Epithelial cell of esophagus (primary cell): ENCODE measurements at regions not wholly inside any gene's neighbourhood (a gene's known extent, or its start where the extent isn't known, plus 50 kb on each side); places are given as distances from the start of the nearest gene placed in this dataset.
A peak's percentile ranks its signal among the peaks of the same experiment; 100 is the strongest.

Source experiments
- DNase-seq: peaks from one replicate; pipeline ENCODE4 v3.0.0; 2010; ENCODE audit warnings: low read depth
- H3K4me3 ChIP-seq: 2 replicates; pipeline ENCODE4 v1.5.1; 2011; ENCODE audit warnings: mild to moderate bottlenecking, low read length, control low read depth
- TF ChIP-seq, protein P1 (sequence below): IDR thresholded peaks from 2 replicates; pipeline ENCODE4 v1.5.1; 2011; ENCODE audit warnings: low read depth, mild to moderate bottlenecking, low read length, control low read depth, inconsistent platforms; ENCODE audit not compliant: insufficient read depth; ENCODE audit errors: missing control alignments

- no peak for DNase-seq
- TF ChIP-seq, protein P1, sequence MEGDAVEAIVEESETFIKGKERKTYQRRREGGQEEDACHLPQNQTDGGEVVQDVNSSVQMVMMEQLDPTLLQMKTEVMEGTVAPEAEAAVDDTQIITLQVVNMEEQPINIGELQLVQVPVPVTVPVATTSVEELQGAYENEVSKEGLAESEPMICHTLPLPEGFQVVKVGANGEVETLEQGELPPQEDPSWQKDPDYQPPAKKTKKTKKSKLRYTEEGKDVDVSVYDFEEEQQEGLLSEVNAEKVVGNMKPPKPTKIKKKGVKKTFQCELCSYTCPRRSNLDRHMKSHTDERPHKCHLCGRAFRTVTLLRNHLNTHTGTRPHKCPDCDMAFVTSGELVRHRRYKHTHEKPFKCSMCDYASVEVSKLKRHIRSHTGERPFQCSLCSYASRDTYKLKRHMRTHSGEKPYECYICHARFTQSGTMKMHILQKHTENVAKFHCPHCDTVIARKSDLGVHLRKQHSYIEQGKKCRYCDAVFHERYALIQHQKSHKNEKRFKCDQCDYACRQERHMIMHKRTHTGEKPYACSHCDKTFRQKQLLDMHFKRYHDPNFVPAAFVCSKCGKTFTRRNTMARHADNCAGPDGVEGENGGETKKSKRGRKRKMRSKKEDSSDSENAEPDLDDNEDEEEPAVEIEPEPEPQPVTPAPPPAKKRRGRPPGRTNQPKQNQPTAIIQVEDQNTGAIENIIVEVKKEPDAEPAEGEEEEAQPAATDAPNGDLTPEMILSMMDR, result no peak
- no peak overlapping the region for H3K4me3 ChIP-seq
Measured at GRCh38 chr12:84643993-84644392, 268.6 kb downstream of the SLC6A15 start.

DNA sequence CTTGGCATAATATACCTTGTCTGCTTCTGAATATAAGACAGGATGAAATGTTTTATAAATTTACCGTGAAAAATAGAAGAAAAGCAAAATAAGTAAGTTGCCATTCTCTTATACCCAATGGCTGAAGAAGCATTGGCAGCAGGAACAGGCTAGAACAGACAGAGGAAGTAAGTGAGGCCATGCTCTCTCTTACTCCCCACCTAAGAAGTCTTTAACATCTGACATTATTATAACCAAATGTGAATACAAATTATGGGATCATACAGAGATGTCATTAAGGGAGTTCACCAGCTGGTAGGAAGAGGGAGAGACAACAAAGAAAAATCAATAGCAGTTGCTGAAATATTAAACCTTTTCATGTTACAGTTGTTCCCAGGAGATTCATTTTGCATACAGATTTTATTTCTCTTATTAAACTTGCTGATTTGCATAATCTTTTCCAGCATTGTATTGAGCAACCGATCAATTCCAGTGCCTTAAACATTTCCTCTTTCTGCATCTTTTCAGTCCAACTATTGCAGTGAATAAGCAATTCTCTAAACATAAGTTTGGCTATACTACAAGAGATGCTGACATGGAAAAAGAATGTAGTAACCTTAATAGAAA, 270.6 kb downstream of the SLC6A15 start:
- TF ChIP-seq, protein P1, result no peak
- no peak overlapping the region for H3K4me3 ChIP-seq
- DNase-seq, result no peak

DNA sequence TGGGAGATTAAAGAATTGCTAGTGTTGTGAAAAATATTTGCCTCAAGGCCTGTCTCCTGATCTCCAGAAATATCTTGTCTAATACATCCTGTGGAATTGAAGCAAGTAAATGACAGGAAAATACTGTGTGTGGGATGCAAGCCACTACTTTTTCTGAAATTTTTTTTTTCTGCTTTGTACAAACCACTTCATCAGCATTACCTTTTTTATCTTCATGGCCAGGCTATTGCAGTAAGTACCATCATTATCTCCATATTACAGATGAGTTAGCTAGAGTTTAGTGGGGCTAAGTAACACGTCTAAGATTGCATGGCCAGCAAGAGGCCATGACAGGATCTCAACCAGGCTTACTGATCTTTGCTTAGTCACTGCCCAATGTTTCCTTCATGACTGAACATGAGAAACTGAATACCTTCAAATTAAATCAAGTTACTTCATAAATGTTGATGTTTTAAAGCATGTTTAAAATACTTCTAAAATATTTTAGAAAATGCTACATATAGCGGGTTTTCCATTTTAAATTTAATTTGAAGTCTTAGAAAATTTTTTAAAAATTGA, 273.7 kb downstream of the SLC6A15 start:
- TF ChIP-seq, protein P1, result no peak
- peak; percentile 71 for DNase-seq

GRCh38 chr12:84637926-84638325, 274.7 kb downstream of the SLC6A15 start:
- H3K4me3 ChIP-seq, result no peak overlapping the region
- TF ChIP-seq, protein P1, result no peak
- DNase-seq, result no peak

More for the DNA sequence above, 273.7 kb downstream of the SLC6A15 start:
- no peak overlapping the region for H3K4me3 ChIP-seq

- TF ChIP-seq, protein P1, result no peak
- H3K4me3 ChIP-seq, result no peak overlapping the region
- no peak for DNase-seq
Measured at GRCh38 chr12:84636801-84637290, 275.8 kb downstream of the SLC6A15 start.

DNA sequence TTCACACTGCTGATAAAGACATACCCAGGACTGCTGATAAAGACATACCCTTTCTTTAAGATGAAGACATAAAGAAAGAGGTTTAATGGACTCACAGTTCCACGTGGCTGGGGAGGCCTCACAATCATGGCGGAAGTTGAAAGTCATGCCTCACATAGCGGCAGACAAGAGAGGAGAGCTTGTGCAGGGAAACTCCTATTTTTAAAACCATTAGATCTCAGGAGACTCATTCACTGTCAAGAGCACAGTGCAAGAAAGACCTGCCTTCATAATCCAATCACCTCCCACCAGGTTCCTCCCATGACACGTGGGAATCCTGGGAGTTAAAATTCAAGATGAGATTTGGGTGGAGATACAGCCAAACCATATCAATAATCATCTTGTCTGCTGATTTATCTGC, 278.1 kb downstream of the SLC6A15 start:
- DNase-seq, result no peak
- no peak overlapping the region for H3K4me3 ChIP-seq
- TF ChIP-seq, protein P1, result no peak

- H3K4me3 ChIP-seq, result no peak overlapping the region
- TF ChIP-seq, protein P1, result no peak
- no peak for DNase-seq
Measured at GRCh38 chr12:84632556-84632955, 280.0 kb downstream of the SLC6A15 start.
